HG03135 (cell line): ENCODE measurements at regions not wholly inside any gene's neighbourhood (a gene's known extent, or its start where the extent isn't known, plus 50 kb on each side); places are given as distances from the start of the nearest gene placed in this dataset.

Experiments
- ATAC-seq: cut with Tn5 transposase; IDR thresholded peaks from one replicate; pipeline ENCODE4 v1.9.1; 2021; ENCODE audit warnings: mild to moderate bottlenecking, moderate library complexity; ENCODE audit not compliant: unreplicated experiment

- ATAC-seq: no peak
Observed at GRCh38 chr19:30209617-30210600, 162.3 kb upstream of the ZNF536 start.

- no peak for ATAC-seq
Observed at GRCh38 chr19:30212574-30212973, 159.6 kb upstream of the ZNF536 start.

- ATAC-seq: no peak
Observed at GRCh38 chr19:30214651-30215051, 157.5 kb upstream of the ZNF536 start.

GRCh38 chr19:30215248-30215647, 156.9 kb upstream of the ZNF536 start:
- no peak for ATAC-seq

- no peak for ATAC-seq
Observed at GRCh38 chr19:30216453-30216852, 155.7 kb upstream of the ZNF536 start.

GRCh38 chr19:30217461-30217860, 154.7 kb upstream of the ZNF536 start:
- no peak for ATAC-seq

- ATAC-seq: no peak
Observed at GRCh38 chr19:30219702-30220101, 152.5 kb upstream of the ZNF536 start.

GRCh38 chr19:30221176-30221575, 151.0 kb upstream of the ZNF536 start:
- ATAC-seq: no peak

- no peak for ATAC-seq
Observed at GRCh38 chr19:30222428-30222873, 149.7 kb upstream of the ZNF536 start.

GRCh38 chr19:30222992-30223865, 149.0 kb upstream of the ZNF536 start:
- no peak for ATAC-seq

- no peak for ATAC-seq
Observed at GRCh38 chr19:30223866-30224688, 148.1 kb upstream of the ZNF536 start.

GRCh38 chr19:30224689-30225606, 147.2 kb upstream of the ZNF536 start:
- no peak for ATAC-seq

- ATAC-seq: no peak
Observed at GRCh38 chr19:30225676-30226463, 146.3 kb upstream of the ZNF536 start.

GRCh38 chr19:30226464-30227011, 145.6 kb upstream of the ZNF536 start:
- ATAC-seq: no peak

GRCh38 chr19:30227012-30227621, 145.1 kb upstream of the ZNF536 start:
- peak; percentile 33 for ATAC-seq

GRCh38 chr19:30227661-30228112, 144.5 kb upstream of the ZNF536 start:
- peak; percentile 82 for ATAC-seq

- no peak for ATAC-seq
Observed at GRCh38 chr19:30228113-30228834, 143.9 kb upstream of the ZNF536 start.
